ENCODE measurements at regions not wholly inside any gene's neighbourhood (a gene's known extent, or its start where the extent isn't known, plus 50 kb on each side); places are given as distances from the start of the nearest gene placed in this dataset.

DNA sequence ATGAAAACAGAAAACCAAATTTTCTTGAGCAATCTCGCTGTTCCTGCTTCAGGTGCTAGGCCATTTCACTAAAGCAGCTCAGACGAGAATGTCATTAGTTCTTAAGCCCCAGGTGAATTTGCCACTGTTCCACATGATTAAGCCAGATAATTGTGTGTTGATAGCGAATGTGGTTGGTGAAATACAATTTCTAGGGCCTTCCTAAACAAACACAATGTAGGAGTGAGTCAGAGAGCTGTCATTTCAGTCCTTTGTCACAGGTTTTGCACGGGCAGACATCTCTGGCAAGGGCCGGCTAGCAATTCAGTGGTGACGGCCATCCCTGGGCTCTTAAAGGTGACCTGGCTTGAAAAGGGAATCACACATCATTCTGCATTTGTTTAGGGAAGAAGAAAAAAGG, 170.7 kb downstream of the TMEM182 start:
- TF ChIP-seq, protein P1, sequence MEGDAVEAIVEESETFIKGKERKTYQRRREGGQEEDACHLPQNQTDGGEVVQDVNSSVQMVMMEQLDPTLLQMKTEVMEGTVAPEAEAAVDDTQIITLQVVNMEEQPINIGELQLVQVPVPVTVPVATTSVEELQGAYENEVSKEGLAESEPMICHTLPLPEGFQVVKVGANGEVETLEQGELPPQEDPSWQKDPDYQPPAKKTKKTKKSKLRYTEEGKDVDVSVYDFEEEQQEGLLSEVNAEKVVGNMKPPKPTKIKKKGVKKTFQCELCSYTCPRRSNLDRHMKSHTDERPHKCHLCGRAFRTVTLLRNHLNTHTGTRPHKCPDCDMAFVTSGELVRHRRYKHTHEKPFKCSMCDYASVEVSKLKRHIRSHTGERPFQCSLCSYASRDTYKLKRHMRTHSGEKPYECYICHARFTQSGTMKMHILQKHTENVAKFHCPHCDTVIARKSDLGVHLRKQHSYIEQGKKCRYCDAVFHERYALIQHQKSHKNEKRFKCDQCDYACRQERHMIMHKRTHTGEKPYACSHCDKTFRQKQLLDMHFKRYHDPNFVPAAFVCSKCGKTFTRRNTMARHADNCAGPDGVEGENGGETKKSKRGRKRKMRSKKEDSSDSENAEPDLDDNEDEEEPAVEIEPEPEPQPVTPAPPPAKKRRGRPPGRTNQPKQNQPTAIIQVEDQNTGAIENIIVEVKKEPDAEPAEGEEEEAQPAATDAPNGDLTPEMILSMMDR (IDR thresholded peaks at IDR 0.05) = no peak
- TF ChIP-seq POLR2A (IDR thresholded peaks at IDR 0.05) (no peak), EP300 (IDR thresholded peaks at IDR 0.05; ENCODE audit: low read depth) (no peak)

Measured in transverse colon (tissue), 3 donors.